HEK293T (cell line): ENCODE measurements at regions not wholly inside any gene's neighbourhood (a gene's known extent, or its start where the extent isn't known, plus 50 kb on each side); places are given as distances from the start of the nearest gene placed in this dataset.

Experiments
- CTCF ChIA-PET: fragments of 350-600 bp; formaldehyde crosslinking; extraction: SDS; loops from one replicate; lab custom pipeline; 2021; ENCODE audit warnings: antibody characterized with exemption, inconsistent platforms; lab: Yijun Ruan, JAX
- POLR2A ChIA-PET: fragments of 350-600 bp; formaldehyde crosslinking; extraction: SDS; loops from one replicate; lab custom pipeline; 2020; ENCODE audit warnings: antibody characterized with exemption, inconsistent platforms; lab: Yijun Ruan, JAX
- DNase-seq: peaks from one replicate; pipeline ENCODE4 v3.0.0; 2012; ENCODE audit warnings: mixed read lengths; ENCODE audit errors: extremely low spot score
- ARNT ChIP-seq: fragments of 450-650 bp; IDR thresholded peaks from 2 replicates; pipeline ENCODE4 v1.6.1; 2017; ENCODE audit warnings: mild to moderate bottlenecking
- BHLHE40 ChIP-seq: fragments of 450-650 bp; IDR thresholded peaks from 2 replicates; pipeline ENCODE4 v1.6.1; 2016; ENCODE audit warnings: mild to moderate bottlenecking, moderate library complexity, borderline replicate concordance
- CTBP1 ChIP-seq: fragments of 450-650 bp; IDR thresholded peaks from 2 replicates; pipeline ENCODE4 v1.6.1; 2016; ENCODE audit warnings: borderline replicate concordance
- ELF4 ChIP-seq: fragments of 450-650 bp; IDR thresholded peaks from 2 replicates; pipeline ENCODE4 v1.6.1; 2017; ENCODE audit warnings: antibody characterized with exemption
- FOXA1 ChIP-seq: fragments of 450-650 bp; IDR thresholded peaks from 2 replicates; pipeline ENCODE4 v1.6.1; 2016; ENCODE audit warnings: mild to moderate bottlenecking
- FOXK2 ChIP-seq: fragments of 450-650 bp; IDR thresholded peaks from 2 replicates; pipeline ENCODE4 v1.6.1; 2016; ENCODE audit warnings: mild to moderate bottlenecking
- FOXM1 ChIP-seq: fragments of 450-650 bp; IDR thresholded peaks from 2 replicates; pipeline ENCODE4 v1.6.1; 2017; ENCODE audit warnings: mild to moderate bottlenecking, borderline replicate concordance
- HDGF ChIP-seq: fragments of 450-650 bp; IDR thresholded peaks from 2 replicates; pipeline ENCODE4 v1.6.1; 2017; ENCODE audit warnings: antibody characterized with exemption, borderline replicate concordance
- L3MBTL2 ChIP-seq: fragments of 450-650 bp; conservative IDR thresholded peaks from 2 replicates; pipeline ENCODE4 v1.6.1; 2016; ENCODE audit warnings: mild to moderate bottlenecking
- LEF1 ChIP-seq: fragments of 450-650 bp; IDR thresholded peaks from 2 replicates; pipeline ENCODE4 v1.6.1; 2017; ENCODE audit warnings: mild to moderate bottlenecking, borderline replicate concordance
- NFRKB ChIP-seq: fragments of 450-650 bp; IDR thresholded peaks from 2 replicates; pipeline ENCODE4 v1.6.1; 2016; ENCODE audit warnings: mild to moderate bottlenecking, moderate library complexity
- SP1 ChIP-seq: fragments of 450-650 bp; IDR thresholded peaks from 2 replicates; pipeline ENCODE4 v1.6.1; 2017
- SUZ12 ChIP-seq: fragments of 450-650 bp; IDR thresholded peaks from 2 replicates; pipeline ENCODE4 v1.6.1; 2016; ENCODE audit warnings: mild to moderate bottlenecking
- TARDBP ChIP-seq: fragments of 450-650 bp; IDR thresholded peaks from 2 replicates; pipeline ENCODE4 v1.6.1; 2016
- ZNF384 ChIP-seq: fragments of 450-650 bp; IDR thresholded peaks from 2 replicates; pipeline ENCODE4 v1.6.1; 2016
- TF ChIP-seq, protein P1 (sequence below): fragments of 450-650 bp; IDR thresholded peaks from 2 replicates; pipeline ENCODE4 v1.6.1; 2016

DNA sequence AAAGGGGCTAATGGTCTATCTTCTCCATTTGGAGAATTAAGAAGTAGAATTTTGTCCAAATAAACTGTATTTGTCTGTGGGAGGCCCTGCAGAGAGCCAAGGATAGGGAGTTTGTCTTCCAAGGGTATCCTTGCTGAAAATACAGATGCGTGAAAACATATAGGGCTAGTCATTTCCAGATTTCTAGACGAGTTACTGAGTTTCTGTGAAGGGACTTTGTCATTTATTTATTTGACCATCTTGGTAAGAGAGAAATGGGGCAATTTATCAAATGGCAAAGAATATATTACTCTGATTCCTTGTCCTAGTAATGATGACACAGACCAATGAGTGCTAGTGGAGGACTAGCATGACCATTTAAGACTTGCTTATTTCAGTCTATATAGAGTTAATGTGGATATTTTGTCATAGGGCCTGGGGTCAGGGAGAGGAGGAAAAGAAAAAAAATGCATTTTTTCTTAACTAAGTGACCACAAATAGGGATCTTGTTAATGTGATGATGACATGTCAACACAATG lies 376.6 kb upstream of the ONECUT1 start:
- CTCF ChIA-PET, result no interaction called here
- no peak for TF ChIP-seq TARDBP
- POLR2A ChIA-PET, result no interaction called here

DNA sequence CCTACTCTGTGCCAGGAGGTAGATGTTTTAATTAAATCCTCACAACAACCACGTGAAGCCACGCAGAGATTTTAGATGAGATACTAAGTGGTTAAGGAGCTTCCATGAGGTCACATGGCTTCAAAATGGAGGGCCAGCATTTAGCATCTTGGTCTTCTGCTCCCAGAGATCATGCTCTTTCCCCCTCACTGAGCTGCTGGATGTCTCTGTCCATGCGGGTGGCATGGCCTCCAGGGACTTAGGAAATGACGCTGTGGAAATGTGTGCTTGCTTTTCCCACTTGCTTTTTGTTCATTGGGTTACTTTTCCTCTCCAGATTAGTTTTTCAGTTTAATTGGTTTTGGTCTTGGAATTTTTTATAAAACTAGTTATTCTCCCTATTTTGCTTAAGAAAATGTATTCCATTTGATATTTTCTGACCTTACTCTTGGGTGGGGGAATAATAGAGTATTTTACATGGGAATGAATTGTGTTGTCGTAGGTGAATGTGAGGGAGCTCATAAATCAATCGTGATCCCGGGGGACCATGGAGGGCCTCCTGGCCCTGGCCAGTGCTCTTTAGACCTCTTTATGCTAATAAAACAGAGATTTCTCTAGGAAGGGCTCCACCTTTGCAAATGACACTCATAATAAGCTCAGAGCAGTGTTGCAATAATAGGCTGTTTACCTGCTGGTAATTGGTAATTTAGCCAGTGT lies 376.0 kb upstream of the ONECUT1 start:
- no peak for DNase-seq
- POLR2A ChIA-PET, result no interaction called here
- CTCF ChIA-PET, result no interaction called here
- no peak for TF ChIP-seq HDGF

More for the DNA sequence above, 376.6 kb upstream of the ONECUT1 start:
- no peak for DNase-seq

DNA sequence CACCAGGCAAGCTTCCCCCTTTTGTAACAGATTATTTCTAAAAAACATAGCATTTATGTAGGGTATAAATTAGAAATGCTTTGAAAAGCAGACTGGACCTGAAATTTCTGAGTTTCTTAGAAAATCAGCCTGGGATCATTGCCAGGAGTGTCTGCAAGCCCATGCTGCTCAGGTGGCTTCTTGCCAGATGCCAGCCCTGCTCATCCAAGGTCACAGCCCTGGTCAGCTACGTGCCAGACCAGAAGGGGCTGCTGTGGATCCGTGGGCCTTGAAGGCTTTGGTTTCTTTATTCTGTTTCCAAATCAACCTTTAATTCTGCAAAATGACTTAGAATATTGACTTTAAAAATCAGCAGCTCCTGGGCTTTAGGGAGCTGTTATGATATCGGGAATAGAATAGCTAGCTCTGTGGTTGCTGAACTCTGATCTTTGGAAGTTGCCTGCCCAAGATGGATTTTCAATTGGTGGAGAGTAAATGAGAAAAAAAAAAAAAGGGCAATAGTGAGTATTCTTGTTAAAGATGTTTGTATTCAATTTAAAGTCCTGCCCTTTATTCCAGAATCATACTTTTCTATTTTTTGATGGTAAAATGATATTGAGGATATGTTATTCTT lies 370.1 kb upstream of the ONECUT1 start:
- DNase-seq, result no peak
- no peak for TF ChIP-seq LEF1
- no peak for TF ChIP-seq FOXK2
- TF ChIP-seq ZNF384, result no peak
- TF ChIP-seq, protein P1, sequence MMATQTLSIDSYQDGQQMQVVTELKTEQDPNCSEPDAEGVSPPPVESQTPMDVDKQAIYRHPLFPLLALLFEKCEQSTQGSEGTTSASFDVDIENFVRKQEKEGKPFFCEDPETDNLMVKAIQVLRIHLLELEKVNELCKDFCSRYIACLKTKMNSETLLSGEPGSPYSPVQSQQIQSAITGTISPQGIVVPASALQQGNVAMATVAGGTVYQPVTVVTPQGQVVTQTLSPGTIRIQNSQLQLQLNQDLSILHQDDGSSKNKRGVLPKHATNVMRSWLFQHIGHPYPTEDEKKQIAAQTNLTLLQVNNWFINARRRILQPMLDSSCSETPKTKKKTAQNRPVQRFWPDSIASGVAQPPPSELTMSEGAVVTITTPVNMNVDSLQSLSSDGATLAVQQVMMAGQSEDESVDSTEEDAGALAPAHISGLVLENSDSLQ, result no peak
- TF ChIP-seq FOXA1, result no peak
- TF ChIP-seq CTBP1, result no peak
- no peak for TF ChIP-seq SP1
- ChIA-PET CTCF (no interaction called here), POLR2A (no interaction called here)

DNA sequence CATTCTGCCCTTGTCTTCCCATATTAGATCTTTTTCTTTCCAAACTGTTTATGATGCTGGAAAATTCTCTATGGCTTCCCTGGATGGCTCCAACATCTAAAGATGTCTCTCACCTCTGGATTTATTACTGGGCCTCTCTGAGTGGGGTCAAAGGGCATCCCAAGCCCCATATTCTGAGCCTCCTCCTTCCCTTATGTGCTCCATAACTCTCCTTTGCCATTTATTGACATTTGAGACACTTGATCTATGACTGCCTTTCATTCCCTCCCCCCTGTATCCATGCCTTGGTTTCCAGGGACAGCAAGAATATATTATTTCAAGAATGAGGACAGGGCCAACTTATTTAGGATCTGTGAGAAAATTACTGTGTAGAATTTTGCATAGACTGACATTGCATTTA lies 369.3 kb upstream of the ONECUT1 start:
- ChIA-PET CTCF (no interaction called here), POLR2A (no interaction called here)
- TF ChIP-seq FOXA1 (no peak), ELF4 (no peak), CTBP1 (no peak), HDGF (no peak), SUZ12 (no peak), FOXM1 (no peak), ZNF384 (no peak), L3MBTL2 (no peak), NFRKB (no peak)
- TF ChIP-seq, protein P1, result no peak
- no peak for DNase-seq

DNA sequence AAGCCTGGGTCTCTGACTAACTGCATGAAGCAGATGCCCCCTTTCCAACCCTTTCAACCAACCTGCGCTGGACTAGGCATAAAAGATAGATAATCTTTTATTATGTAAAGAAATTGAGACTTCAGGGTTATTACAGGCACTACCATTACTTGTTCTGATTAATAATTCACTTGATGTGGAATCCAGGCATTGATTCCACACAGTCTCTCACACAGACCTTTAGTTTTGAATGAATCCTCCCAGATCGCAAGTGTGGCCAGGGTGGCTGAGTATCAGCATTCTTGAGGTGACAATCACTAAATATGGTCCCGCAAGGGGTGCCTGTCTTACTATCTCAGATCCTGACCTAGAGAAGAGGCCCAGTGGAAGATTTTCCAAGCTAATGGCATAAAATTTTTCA lies 368.9 kb upstream of the ONECUT1 start:
- ChIA-PET POLR2A (no interaction called here), CTCF (no interaction called here)
- TF ChIP-seq LEF1 (no peak), ELF4 (no peak), SUZ12 (no peak), FOXA1 (no peak), L3MBTL2 (no peak), FOXM1 (no peak), ZNF384 (no peak), ARNT (no peak), HDGF (no peak), SP1 (no peak), TARDBP (no peak), CTBP1 (no peak), FOXK2 (no peak), BHLHE40 (no peak), NFRKB (no peak)
- TF ChIP-seq, protein P1, result no peak
- DNase-seq, result no peak

DNA sequence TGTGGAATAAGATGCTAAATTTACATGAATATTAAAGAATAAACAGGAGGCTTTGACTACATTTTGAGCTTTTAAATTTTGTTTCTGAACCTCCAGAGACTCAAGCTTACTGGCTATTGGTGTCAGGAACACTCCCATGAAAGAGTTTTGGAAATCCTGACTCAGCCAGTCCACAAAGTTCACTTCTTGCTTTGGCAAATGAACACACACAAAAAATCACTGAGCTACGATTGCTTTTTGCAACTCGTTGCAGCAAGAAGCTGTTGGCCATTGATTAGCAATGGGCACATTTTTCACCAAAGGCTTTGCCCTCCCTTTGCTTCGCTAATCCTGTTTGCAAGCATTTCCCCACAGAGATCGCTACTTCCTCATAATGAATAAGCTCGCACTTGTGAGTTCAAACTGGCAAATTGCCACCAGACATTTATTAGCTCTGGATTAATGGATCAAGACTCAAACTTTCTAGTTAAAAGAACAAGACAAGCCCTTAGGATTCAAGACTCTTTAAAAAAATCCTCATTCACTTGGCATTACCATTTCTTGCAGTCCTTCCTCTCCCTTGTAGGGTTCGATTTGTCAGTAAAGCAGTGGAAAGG lies 343.2 kb upstream of the ONECUT1 start:
- no peak for DNase-seq
- ChIA-PET CTCF (no interaction called here), POLR2A (no interaction called here)
- TF ChIP-seq, protein P1, result no peak
- no peak for TF ChIP-seq SUZ12
- TF ChIP-seq FOXA1, result no peak
- no peak for TF ChIP-seq HDGF
- TF ChIP-seq ZNF384, result no peak
- TF ChIP-seq FOXK2, result no peak
- no peak for TF ChIP-seq ELF4
- TF ChIP-seq FOXM1, result no peak
- TF ChIP-seq BHLHE40, result no peak
- no peak for TF ChIP-seq NFRKB
- TF ChIP-seq ARNT, result no peak
- no peak for TF ChIP-seq SP1
